ENCODE measurements at regions not wholly inside any gene's neighbourhood (a gene's known extent, or its start where the extent isn't known, plus 50 kb on each side); places are given as distances from the start of the nearest gene placed in this dataset.

DNA sequence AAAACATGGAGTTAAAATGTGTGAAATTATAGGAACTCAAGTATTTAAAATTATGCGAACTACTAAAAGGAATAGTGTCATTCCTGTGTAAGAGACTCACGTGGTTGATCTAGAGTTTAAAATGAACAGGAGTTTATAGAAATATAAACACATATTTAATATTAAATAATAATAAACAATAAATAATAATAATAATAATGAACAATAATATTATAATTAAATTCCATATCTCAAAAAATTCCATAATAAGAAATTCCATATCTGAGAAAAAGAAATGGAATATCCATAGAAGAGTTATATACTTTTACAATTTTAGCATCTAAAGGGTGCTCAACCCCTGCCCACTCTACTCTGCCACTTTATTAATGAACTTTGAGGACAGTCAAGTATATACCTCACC, 429.6 kb downstream of the TNS3 start:
- no peak for TF ChIP-seq CTCF (IDR thresholded peaks at IDR 0.05)

GRCh38 chr7:47150497-47151260, 431.2 kb downstream of the TNS3 start:
- TF ChIP-seq CTCF (IDR thresholded peaks at IDR 0.05): no peak

- no peak for TF ChIP-seq CTCF (IDR thresholded peaks at IDR 0.05)
Measured at GRCh38 chr7:47149971-47150370, 431.9 kb downstream of the TNS3 start.

- TF ChIP-seq CTCF (IDR thresholded peaks at IDR 0.05): no peak
Measured at GRCh38 chr7:47149208-47149839, 432.6 kb downstream of the TNS3 start.

DNA sequence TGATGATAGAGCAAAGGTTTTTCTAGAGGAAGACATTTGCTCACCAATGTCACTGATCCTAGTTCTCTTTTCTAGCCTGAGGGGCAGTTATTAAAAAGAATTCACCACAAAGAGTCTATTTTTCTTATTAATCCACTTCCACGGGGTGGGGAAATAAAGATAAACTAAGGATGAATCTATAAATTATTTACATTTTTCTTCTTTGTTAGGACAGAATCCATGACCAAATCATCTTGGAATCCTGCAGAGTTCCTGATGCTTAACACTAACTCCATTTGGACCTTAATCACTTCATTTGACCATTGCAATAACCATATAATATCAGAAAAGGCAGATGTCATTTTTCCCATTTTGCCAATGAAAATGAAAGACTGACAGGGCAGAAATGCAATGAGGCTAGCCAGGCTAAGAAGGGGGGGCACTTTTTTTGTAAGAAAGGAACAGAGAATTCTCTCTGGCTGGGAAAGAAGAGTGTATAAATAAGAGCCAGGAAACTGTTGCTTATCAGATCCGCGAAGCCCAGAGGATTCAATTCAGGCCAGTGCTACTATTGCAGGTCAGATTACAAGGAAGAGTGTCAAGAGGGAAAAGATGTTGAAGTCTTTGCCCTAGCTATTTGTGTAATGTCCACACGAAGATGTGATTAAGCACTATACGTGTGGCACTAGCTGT, 433.2 kb downstream of the TNS3 start:
- no peak for TF ChIP-seq CTCF (IDR thresholded peaks at IDR 0.05)

DNA sequence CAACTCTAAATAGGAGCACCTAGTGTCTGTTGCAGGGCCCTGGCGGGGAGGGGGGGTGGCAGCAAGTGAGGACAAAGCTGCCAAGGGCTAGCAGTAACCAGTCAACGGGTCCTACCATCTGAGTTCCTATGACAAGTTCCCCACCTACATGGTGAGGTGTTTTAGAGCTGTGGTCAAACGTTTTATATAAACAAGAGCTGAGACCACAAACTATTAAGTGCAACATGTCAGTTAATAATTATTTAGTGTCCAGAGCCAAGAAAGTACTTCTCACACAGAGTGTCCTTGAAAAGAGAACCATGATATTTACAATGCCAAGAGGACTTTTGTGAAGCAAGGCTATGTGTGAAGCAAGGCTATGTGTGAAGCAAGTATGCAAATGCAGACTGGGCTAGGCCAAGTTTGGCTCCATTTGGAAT, 434.7 kb downstream of the TNS3 start:
- TF ChIP-seq CTCF (IDR thresholded peaks at IDR 0.05): no peak

DNA sequence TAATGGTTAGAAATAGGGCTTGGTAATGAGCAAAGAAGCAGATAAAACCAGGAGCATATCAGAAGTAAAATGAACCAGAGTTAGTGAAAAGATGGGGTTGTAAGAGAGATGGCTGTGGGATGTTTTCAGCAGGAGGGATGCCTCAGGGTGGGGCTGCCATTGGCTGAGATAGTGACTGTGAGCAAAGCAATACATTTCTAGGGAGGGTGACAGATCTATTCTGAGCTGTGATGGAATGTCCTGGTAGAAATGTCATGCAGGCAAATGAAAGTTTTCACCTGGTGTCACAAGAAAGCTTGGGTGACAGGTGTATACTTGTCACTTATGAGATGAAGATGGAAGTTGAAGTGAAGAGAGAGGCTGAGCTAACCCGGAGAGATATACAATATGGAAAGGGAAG, 435.9 kb downstream of the TNS3 start:
- TF ChIP-seq CTCF (IDR thresholded peaks at IDR 0.05): no peak

Data from LNCAP (cell line).